OCI-LY1 (cell line): ENCODE measurements at regions not wholly inside any gene's neighbourhood (a gene's known extent, or its start where the extent isn't known, plus 50 kb on each side); places are given as distances from the start of the nearest gene placed in this dataset.

ENCODE experiments used
- H2AFZ ChIP-seq: fragments of 200-600 bp; sonication (generic), shearing (Covaris generic); 2 replicates; pipeline ENCODE4 v1.6.0; 2014; ENCODE audit warnings: antibody characterized with exemption, mild to moderate bottlenecking, low read length
- H3F3A ChIP-seq: fragments of 200-600 bp; sonication (generic), shearing (Covaris generic); 2 replicates; pipeline ENCODE4 v1.6.0; 2014; ENCODE audit warnings: mild to moderate bottlenecking, antibody characterized with exemption, low read length, moderate library complexity; ENCODE audit not compliant: insufficient read depth
- H3K27ac ChIP-seq: fragments of 200-600 bp; sonication (generic); 2 replicates; pipeline ENCODE4 v1.5.1; 2014; ENCODE audit warnings: low read length, mixed run types, mild to moderate bottlenecking, low read depth; ENCODE audit not compliant: poor library complexity, severe bottlenecking
- H3K27me3 ChIP-seq: fragments of 200-600 bp; sonication (generic); 2 replicates; pipeline ENCODE4 v1.6.0; 2014; ENCODE audit warnings: antibody characterized with exemption, mild to moderate bottlenecking, low read length, moderate library complexity; ENCODE audit not compliant: insufficient read depth
- H3K36me3 ChIP-seq: fragments of 200-600 bp; sonication (generic); 2 replicates; pipeline ENCODE4 v1.6.1; 2014; ENCODE audit warnings: mild to moderate bottlenecking, antibody characterized with exemption, low read length, moderate library complexity, mixed read lengths; ENCODE audit not compliant: insufficient read depth
- H3K4me1 ChIP-seq: fragments of 200-600 bp; sonication (generic); 2 replicates; pipeline ENCODE4 v1.5.1; 2014; ENCODE audit warnings: mild to moderate bottlenecking, low read length, moderate library complexity; ENCODE audit not compliant: insufficient read depth, severe bottlenecking
- H3K4me2 ChIP-seq: fragments of 200-600 bp; sonication (generic), shearing (Covaris generic); 2 replicates; pipeline ENCODE4 v1.6.1; 2014; ENCODE audit warnings: low read length
- H3K4me3 ChIP-seq: fragments of 200-600 bp; sonication (generic); 2 replicates; pipeline ENCODE4 v1.5.1; 2014; ENCODE audit warnings: low read length, low read depth, mild to moderate bottlenecking, mixed read lengths; ENCODE audit not compliant: poor library complexity, severe bottlenecking
- H3K79me2 ChIP-seq: fragments of 200-600 bp; shearing (Covaris generic); 2 replicates; pipeline ENCODE4 v1.6.1; 2016; ENCODE audit warnings: mixed run types, low read length, mixed read lengths; ENCODE audit not compliant: insufficient read depth
- H3K9ac ChIP-seq: fragments of 200-600 bp; sonication (generic), shearing (Covaris generic); 2 replicates; pipeline ENCODE4 v1.6.1; 2014; ENCODE audit warnings: mild to moderate bottlenecking, low read length, mixed read lengths
- H3K9me2 ChIP-seq: fragments of 200-600 bp; sonication (generic), shearing (Covaris generic); 2 replicates; pipeline ENCODE4 v1.6.1; 2014; ENCODE audit warnings: low read depth, mild to moderate bottlenecking, low read length, mixed read lengths
- H3K9me3 ChIP-seq: fragments of 200-600 bp; shearing (Covaris generic); 2 replicates; pipeline ENCODE4 v1.6.1; 2014; ENCODE audit warnings: low read length, mixed read lengths
- H4K20me1 ChIP-seq: fragments of 200-600 bp; sonication (generic), shearing (Covaris generic); 2 replicates; pipeline ENCODE4 v1.6.0; 2016; ENCODE audit warnings: mild to moderate bottlenecking, low read length; ENCODE audit not compliant: insufficient read depth
- EZH2 ChIP-seq: fragments of 200-600 bp; sonication (generic), shearing (Covaris generic); IDR thresholded peaks from 2 replicates; pipeline ENCODE4 v1.8.0; 2017; ENCODE audit warnings: borderline replicate concordance, mixed run types, mild to moderate bottlenecking, antibody characterized with exemption, low read length, moderate library complexity, mixed read lengths
- TF ChIP-seq, protein P1 (sequence below): fragments of 200-600 bp; sonication (generic), shearing (Covaris generic); IDR thresholded peaks from 2 replicates; pipeline ENCODE4 v1.5.1; 2017; ENCODE audit warnings: mild to moderate bottlenecking, antibody characterized with exemption, low read length, moderate library complexity, mixed read lengths

GRCh38 chr5:100693481-100693880, 158.3 kb downstream of the FAM174A start:
- Histone ChIP-seq H2AFZ (no peak overlapping the region), H3K27ac (no peak overlapping the region), H3K4me3 (no peak overlapping the region), H3K27me3 (no peaks in the 10 kb centered on the region), H3K9me2 (no peaks in the 10 kb centered on the region), H3K79me2 (no peaks in the 10 kb centered on the region), H3K9ac (no peak overlapping the region), H4K20me1 (no peaks in the 10 kb centered on the region), H3K36me3 (no peaks in the 10 kb centered on the region), H3F3A (no peaks in the 10 kb centered on the region), H3K9me3 (no peaks in the 10 kb centered on the region), H3K4me1 (no peaks in the 10 kb centered on the region), H3K4me2 (no peak overlapping the region)
- TF ChIP-seq, protein P1, sequence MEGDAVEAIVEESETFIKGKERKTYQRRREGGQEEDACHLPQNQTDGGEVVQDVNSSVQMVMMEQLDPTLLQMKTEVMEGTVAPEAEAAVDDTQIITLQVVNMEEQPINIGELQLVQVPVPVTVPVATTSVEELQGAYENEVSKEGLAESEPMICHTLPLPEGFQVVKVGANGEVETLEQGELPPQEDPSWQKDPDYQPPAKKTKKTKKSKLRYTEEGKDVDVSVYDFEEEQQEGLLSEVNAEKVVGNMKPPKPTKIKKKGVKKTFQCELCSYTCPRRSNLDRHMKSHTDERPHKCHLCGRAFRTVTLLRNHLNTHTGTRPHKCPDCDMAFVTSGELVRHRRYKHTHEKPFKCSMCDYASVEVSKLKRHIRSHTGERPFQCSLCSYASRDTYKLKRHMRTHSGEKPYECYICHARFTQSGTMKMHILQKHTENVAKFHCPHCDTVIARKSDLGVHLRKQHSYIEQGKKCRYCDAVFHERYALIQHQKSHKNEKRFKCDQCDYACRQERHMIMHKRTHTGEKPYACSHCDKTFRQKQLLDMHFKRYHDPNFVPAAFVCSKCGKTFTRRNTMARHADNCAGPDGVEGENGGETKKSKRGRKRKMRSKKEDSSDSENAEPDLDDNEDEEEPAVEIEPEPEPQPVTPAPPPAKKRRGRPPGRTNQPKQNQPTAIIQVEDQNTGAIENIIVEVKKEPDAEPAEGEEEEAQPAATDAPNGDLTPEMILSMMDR, result no peak
- TF ChIP-seq EZH2, result no peak

DNA sequence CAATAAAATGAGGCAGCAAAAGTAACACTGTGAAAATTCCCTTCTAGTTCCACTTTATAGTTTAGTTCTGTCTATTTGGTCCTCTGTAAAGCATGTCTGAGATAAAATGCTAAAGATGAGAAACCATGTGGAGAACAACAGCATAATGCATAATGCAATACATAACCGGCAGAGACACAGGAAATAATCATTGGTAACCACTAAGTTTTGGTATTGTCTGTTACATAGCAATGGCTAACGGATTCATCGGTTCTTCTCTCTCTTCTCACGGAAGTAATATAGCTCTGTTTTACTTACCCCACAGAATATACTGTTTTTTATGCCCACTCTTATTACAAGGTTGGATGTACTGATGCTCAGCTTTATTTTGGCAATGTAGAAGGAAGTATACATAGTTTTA, 158.9 kb downstream of the FAM174A start:
- no peaks in the 10 kb centered on the region for H3K27me3 ChIP-seq

GRCh38 chr5:100697970-100698369, 162.8 kb downstream of the FAM174A start:
- no peaks in the 10 kb centered on the region for H3K4me1 ChIP-seq
- no peak for TF ChIP-seq EZH2
- TF ChIP-seq, protein P1, result peak; percentile 53

More for the DNA sequence above, 158.9 kb downstream of the FAM174A start:
- H3K4me3 ChIP-seq, result no peak overlapping the region
- H3K4me1 ChIP-seq, result no peaks in the 10 kb centered on the region
- H3K9me2 ChIP-seq, result no peaks in the 10 kb centered on the region
- no peak overlapping the region for H2AFZ ChIP-seq
- no peak overlapping the region for H3K9ac ChIP-seq
- no peak overlapping the region for H3K27ac ChIP-seq
- H3K79me2 ChIP-seq, result no peaks in the 10 kb centered on the region
- no peak overlapping the region for H3K4me2 ChIP-seq
- H3K9me3 ChIP-seq, result no peaks in the 10 kb centered on the region
- no peaks in the 10 kb centered on the region for H3K36me3 ChIP-seq
- TF ChIP-seq, protein P1, result no peak
- TF ChIP-seq EZH2, result no peak
- H4K20me1 ChIP-seq, result no peaks in the 10 kb centered on the region
- no peaks in the 10 kb centered on the region for H3F3A ChIP-seq

More at GRCh38 chr5:100697970-100698369, 162.8 kb downstream of the FAM174A start:
- no peaks in the 10 kb centered on the region for H4K20me1 ChIP-seq
- H3K36me3 ChIP-seq, result no peaks in the 10 kb centered on the region
- H3K4me3 ChIP-seq, result no peak overlapping the region
- H3K27me3 ChIP-seq, result no peaks in the 10 kb centered on the region
- H3K27ac ChIP-seq, result no peak overlapping the region
- H3K79me2 ChIP-seq, result no peaks in the 10 kb centered on the region
- no peaks in the 10 kb centered on the region for H3F3A ChIP-seq
- no peaks in the 10 kb centered on the region for H3K9me2 ChIP-seq
- H3K9me3 ChIP-seq, result no peaks in the 10 kb centered on the region
- H2AFZ ChIP-seq, result no peak overlapping the region
- no peak overlapping the region for H3K9ac ChIP-seq
- no peak overlapping the region for H3K4me2 ChIP-seq
